GM12872 (cell line): ENCODE measurements at regions not wholly inside any gene's neighbourhood (a gene's known extent, or its start where the extent isn't known, plus 50 kb on each side); places are given as distances from the start of the nearest gene placed in this dataset.

ENCODE experiments used
- TF ChIP-seq, protein P1 (sequence below): IDR thresholded peaks from 3 replicates; pipeline ENCODE4 v1.5.1; 2011; ENCODE audit warnings: low read depth, mild to moderate bottlenecking, low read length, moderate library complexity; ENCODE audit not compliant: insufficient read depth

DNA sequence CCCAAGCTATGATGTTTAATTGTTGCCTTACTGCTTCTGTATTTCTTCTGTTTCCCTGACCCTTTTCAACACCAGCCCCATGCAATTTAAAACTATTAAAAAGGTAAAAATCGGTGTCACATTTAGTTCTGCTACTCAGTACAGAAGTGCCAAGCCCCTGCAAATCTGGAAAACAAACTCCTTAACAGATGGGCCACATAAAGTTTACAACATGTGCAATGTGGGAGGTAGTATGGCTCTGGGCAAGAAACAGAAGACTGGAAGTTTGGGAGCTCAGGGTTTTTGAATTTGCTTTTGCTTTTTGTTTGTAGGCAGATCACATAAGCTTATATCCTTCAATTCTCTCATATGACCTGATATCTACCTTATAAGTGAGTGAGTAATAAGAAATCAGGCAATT, 404.0 kb upstream of the ATP2B1 start:
- TF ChIP-seq, protein P1, sequence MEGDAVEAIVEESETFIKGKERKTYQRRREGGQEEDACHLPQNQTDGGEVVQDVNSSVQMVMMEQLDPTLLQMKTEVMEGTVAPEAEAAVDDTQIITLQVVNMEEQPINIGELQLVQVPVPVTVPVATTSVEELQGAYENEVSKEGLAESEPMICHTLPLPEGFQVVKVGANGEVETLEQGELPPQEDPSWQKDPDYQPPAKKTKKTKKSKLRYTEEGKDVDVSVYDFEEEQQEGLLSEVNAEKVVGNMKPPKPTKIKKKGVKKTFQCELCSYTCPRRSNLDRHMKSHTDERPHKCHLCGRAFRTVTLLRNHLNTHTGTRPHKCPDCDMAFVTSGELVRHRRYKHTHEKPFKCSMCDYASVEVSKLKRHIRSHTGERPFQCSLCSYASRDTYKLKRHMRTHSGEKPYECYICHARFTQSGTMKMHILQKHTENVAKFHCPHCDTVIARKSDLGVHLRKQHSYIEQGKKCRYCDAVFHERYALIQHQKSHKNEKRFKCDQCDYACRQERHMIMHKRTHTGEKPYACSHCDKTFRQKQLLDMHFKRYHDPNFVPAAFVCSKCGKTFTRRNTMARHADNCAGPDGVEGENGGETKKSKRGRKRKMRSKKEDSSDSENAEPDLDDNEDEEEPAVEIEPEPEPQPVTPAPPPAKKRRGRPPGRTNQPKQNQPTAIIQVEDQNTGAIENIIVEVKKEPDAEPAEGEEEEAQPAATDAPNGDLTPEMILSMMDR: no peak

DNA sequence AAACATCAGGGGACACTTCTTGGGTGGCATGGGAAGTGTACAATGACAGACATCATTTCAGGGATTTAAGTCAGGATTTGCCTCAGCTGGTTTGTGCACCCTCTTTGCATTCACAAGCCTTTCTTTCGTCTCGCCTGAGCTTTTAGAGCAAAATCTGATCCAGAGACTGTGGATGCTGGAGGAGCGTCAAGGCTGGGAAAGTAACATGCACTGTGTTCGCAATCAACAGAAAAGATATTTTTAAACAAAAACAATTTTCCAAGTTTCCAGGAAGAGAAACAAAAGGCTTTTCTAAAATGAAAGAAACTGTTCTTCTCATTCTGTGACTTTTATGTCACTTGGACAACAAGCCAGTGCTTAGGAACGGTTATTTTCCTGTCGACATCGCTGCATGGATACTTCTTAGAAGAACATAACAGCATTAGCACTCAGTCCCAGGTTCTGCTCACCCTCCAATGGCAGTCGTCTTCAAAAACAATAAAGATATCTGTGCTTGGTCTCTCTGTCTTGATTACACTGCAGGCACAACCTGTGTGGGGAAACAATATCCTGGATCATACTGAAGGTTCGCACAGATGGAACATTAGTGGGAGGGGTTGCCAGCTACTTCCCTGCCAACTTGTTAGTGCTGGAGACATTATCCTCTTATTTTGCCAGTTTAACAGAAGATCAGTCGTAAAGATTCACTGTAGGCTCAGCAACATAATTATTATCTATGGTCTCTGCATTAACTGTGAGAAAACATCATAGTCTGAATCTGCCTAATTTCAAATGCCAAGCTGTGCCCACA, 403.3 kb upstream of the ATP2B1 start:
- TF ChIP-seq, protein P1: no peak

DNA sequence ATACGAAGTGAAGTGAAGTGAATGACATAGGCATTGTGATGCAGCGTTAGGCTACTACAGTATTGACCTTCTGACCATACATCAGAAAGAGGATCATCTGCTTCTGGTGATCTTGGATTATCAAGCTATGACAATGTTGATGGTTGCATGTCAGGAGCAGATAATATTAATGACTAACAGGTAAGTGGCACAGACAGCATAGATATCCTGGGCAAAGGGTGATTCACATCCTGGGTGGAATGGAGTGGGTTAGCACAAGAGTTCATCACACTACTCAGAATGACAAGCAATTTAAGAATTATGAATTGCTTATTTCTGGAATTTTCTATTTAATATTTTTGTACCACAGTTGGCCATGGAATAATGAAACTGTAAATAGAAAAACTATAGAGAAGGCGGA, 397.9 kb upstream of the ATP2B1 start:
- TF ChIP-seq, protein P1: no peak

DNA sequence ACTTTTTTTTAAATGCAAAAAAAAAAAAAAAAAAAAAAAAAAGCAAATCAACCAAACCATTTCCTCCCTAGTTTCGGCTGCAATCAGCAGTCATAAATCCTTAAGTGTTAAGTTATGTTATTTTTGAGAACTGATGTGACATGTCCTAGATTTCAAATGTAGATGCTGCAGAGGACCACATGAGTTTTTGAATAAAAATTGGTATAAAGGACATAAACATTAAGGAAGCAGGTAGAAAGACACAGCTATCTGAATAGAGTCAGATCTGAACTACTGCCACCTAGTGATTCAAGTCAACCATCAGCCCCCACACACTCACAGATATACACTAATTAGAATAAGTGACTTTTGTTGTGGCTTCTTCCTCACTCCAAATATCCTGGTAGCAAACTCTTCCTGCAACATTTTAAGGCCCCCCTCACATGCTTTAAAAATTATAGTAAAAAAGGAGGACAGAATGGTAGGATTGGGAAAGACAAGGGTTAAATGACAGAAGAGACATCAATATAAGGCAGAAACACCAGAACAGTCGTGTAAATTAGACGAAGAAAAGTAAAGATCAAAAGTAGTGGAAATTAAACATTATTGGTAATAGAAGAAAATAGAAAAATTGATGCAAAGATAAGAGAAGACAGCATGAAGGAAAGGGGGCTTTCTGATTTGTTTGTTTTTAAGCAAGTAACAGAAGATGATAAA, 394.5 kb upstream of the ATP2B1 start:
- TF ChIP-seq, protein P1: peak; percentile 71

DNA sequence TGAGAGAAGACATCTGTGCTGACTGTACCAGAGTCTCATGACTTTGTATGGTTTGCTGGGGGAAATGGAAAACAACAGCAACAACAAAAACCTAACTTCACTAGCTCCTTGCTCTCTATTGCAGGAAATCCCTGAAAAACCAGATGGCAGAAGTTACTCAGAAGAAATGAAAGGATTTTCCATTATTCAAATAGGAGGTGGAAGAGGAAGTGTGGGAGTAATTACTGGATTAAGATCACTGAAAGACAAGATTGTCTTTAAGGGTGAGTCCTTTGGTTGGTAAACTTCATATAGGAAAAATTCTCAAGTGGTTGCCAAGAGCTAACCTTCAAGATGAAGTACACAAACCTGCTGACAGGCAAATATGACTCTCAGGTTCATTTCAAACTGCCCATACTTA, 391.9 kb upstream of the ATP2B1 start:
- TF ChIP-seq, protein P1: no peak

DNA sequence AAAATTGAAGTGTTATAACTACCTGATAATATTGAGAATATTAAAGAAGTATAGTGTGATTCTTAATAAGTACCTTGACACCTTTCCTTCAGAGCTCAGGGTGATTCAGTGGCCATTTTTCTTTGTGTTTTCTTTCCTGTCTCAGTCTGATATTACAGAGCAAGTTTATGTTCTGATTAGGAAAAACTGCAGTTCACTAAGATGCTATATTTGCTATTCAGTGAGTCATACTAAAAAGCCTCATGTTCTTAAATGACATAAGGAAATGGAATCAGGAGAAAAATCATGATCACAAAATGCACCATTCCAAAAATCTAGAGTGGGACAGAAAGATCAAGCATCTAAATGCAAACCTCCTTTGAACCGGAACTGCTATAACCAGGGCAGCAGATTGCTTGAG, 390.6 kb upstream of the ATP2B1 start:
- TF ChIP-seq, protein P1: no peak

DNA sequence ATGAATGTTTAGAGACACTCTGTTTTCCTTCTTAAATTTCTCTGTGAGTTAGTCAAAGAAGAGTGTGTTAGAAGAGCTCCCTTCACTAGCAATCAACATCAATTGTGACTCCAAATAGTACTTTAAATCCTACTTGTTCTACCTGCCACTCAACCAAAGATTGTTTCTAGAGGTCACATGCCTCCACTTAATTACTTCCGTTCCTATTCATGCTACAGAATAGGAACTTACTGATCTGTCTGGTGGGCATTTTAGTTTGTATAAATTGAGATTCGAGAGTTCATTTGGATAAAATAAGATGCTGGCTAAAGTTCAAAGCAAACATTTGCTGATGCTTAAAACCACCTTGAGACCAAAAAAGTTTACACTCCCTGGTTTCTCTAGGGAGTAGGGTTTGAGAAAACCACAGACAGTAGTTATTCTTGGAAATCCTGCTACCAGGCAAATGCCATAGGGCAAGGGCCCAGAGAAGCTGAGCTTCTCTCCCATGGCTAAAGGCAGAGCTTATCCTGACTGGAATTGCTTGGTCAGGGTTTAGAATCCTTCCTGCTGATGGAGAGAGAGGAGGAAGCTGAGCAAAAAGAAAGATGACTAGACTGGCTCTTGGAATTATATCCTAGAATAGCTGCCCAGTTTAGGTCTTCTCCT, 389.6 kb upstream of the ATP2B1 start:
- TF ChIP-seq, protein P1: no peak
